GM21529 (cell line): ENCODE measurements at regions not wholly inside any gene's neighbourhood (a gene's known extent, or its start where the extent isn't known, plus 50 kb on each side); places are given as distances from the start of the nearest gene placed in this dataset.

Experiments
- ATAC-seq: cut with Tn5 transposase; IDR thresholded peaks from one replicate; pipeline ENCODE4 v1.9.1; 2021; ENCODE audit not compliant: unreplicated experiment

DNA sequence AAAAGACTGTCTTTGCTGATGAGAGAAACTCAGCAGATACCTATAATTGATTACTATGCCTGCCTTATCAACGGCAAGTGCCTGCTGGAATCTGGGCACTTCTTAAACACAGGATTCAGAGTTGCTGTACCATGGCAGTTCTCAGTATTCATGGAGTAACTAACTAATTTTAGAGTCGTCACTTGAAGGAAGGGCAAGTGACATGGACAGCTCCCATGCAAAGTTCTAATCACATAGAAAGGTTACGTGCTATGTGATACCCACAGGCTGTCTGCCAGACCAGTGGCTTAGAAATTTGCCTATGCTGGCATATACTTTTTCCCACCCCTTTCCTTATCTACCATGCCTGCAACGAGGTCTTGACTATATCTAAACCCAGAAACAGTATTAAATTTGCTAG lies 931.1 kb upstream of the TENM3 start:
- ATAC-seq: no peak

DNA sequence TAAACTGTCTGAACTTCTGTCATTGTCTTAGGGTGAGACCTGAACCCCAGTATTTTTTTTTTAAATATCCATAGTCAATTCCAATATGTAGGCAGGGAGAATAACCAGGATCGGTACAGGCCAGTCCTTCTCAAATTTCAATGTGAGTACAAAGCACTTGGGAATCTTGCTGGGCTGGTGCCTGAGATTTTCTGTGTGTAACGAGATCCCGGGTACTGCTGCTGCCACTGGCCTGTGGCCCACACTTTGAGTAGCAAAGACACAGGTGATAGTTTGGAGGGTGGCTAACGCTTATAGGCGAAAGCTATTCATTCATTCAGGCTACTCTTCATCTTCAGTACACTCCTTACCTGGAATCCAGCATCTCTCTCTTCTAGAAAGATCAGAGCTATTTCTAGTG lies 923.6 kb upstream of the TENM3 start:
- ATAC-seq: no peak

DNA sequence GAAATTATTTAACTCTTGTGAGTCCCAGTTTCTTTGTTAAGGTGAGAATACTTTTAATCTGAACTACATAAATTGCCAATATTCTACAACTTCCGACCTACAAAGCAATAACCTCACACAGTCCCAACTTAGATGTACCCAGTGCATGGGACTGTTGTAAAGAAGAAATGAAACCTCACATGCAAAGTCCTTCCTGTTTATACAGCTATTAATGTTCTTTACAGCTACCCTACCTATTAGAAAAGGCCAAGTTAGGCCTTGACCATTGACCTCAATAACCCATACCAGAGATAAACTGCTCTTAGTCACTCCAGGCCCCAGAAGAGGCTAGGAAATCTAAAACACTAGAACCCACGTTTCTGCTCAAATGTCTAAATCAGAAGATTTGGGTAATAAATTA lies 920.1 kb upstream of the TENM3 start:
- peak; percentile 82 for ATAC-seq

DNA sequence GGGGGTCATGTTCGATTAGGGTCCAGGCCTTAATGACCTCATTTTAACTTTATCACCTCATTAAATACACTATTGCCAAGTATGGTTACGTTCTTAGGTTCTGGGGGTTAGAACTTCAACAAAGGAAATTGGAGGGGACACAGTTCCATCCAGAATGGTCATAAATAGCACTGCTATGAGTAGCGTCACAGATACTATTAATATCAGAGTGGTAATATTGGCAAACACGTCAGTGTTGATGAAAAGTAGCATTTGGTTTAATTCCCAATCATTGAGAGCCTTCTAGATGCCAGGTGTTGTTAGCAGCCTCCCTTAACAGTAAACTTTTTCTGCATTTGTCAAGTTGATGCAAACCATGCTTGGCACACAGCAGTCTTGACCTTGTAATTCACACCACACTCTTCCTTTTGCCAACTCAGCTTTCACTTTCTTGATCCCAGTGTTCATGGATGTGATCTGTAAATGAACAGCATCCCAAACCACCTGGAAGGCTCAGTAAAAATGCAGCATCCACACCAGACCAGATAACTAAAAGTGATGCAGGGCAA lies 912.5 kb upstream of the TENM3 start:
- no peak for ATAC-seq

DNA sequence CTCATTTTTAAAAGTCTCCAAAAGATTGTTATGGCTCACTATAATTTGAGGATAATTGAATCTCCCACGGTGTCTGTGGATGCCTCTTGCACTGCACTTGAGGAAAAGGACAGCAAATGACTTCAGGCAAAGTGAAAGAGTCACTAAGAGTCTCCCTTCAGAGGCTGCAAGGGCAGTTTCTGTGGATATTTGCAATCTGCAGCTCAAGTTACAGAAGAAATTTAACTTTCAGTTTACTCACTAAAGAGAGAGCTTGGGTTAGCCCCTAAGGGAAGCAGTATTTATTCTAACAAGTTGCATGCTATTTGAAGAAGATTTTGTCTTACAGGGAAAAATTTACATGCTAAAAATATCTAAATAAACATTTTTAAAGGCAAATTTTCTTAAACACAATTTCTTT lies 912.0 kb upstream of the TENM3 start:
- no peak for ATAC-seq

DNA sequence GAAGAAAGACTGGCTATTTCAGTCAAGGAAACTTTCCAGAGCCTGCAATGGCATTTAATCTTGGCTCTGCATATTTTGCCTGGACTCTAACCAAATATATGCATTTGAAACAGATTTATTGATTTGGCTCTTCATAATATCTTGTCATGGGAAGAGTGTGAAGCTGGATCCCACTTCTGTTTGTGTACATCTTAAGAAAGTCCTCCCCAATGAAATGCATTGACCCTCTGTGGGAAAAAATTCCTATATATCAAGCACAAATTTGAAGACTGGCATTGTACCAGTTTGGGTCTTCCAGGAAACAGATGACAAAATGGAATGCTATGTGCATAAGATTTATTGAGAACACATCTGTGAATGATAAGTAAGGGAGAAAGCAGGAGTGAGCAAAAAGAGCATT lies 897.3 kb upstream of the TENM3 start:
- no peak for ATAC-seq

DNA sequence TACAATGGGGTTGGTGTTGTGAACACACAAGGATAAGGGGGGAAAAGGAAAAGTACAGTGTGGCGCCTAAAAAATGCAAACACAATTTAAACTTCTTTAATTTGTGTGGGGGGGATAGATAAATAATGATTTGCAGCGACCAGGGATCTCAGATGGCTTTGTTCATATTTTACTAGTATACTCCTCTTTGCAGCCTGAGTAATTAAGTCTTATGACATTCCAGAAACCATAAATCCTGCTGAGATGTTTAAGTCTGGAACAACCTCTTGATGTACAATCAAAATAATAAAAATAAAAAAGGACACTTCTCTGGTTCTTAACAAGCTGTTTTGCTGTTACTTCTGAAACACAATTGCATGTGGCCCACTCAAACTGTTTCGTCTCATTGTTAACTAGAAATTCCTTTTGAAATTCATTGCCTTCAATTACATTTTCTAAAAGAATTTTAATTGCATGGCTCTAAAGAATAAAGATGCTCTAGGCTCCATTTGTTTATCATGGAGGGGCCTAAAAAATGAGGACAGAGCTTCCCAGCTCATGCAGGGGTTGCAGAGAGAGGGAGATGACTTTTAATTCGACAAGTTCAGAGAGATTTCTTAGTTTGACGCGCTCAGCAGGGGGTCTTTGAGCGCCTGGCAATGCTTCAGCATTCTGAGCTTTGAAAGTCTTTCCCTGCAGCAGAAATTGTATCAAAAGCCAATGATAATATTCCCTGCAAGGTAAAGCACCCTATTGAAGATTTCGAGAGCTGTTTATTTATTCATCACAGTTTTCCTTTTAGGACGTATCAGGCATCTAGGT lies 892.4 kb upstream of the TENM3 start:
- ATAC-seq: no peak

DNA sequence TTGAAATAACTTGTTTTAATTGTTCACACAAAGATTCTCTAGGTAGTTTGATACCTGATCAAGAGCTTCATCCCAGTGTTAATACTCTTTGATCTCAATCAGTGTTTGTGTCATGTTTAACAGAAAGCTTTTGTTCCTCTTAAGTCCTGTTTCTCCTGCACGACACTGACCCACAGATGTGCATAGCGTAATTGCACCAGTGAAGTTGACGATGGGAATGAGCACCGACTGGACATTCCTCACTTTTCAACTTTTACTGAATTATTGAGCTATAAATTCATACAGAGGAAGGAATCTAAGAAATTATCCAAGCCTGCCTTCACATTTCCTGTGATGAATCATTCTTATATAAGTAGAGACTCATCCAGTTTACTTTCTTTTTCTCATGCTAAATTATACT lies 878.7 kb upstream of the TENM3 start:
- ATAC-seq: no peak

DNA sequence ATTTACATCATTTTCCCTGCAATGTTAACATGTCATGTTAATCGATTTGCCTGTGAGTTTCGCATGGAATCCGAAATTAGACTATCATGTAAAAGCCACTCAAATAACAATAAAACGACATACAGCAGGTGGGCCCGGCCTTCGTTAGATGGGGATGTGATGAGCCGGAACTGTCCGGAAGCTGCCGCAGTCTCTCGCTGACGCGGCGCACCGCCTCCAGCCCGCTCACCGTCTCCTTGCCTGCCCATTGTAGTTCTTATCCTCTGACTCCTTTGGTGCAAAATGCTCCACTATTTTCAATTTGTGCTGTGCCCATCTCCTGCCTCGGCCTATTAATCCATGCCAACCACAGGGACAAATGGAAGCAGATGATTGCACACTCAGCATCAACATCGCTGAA lies 877.5 kb upstream of the TENM3 start:
- ATAC-seq: no peak

DNA sequence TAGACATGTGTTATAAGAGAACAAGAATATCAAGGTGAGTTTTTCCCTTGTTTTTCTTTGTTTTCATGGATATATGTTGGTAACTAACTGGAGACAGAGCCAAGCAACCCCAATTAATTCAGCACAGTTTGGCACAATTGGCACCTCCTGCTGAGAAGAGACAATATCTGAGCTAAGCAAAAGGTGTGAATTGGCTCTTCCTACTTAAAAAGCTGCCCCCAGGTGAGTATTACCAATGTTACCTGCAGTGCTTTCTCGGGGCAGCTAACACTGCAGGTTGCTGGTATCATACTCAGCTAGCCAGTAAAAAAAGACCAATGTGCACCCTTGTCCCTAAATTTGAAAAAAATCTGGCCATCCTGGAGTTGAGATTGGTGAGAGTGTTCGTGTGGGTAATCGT lies 871.2 kb upstream of the TENM3 start:
- ATAC-seq: no peak

DNA sequence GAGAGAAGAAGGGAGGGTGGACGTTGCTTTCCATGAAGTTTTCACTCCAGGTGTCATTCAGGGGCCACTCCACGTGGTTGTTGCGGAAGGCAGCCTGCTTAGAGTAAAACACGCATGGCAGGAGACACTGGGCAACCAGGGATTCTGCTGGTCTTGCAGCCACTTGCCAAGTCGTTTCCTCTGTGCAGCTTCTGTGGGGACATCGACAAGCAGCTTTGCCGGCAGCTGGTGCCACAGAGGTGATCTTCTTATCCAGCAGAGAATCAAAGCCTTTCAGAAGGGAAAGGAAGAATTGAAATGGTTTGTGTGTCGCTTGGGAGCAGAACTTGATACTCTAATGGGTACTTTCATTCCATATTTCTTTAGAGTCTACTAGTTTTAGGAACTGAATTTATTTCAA lies 867.1 kb upstream of the TENM3 start:
- ATAC-seq: no peak

DNA sequence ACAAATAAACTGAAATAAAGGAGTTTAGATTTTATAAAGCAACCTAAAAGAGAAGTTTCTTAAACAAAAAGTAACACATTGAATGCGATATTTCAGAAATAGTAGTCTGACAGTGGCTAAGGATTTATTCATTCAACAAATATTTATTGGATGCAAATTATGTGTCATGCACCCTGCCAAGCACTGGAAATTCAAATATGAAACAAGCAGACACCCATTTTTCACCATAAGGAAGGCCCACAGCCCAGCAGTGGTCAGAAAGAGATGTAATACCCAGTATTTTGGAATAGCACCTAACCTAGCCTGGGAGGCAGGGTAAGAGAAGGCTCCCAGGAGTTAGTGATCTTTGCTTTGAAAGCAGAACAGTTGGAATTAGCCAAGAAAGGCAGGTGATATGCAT lies 855.1 kb upstream of the TENM3 start:
- no peak for ATAC-seq

DNA sequence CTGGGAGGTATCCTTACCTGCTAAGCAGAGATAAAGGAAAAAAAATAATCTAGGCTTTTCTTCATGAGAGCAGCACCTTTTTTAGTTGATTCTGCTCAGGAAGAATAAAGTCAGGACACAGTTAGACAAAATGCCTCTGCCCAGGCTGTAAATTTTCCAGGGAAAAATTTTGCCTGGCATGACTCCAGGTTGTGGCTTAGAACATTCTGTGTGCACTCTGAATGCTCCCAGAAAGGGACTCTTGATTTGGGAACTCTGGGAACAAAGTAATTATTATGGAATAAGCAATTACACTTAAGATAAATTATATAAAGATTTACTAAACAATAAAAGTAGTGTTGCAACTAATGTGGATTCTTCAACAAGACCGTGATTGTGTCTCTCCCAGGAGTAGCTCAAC lies 826.2 kb upstream of the TENM3 start:
- ATAC-seq: no peak

DNA sequence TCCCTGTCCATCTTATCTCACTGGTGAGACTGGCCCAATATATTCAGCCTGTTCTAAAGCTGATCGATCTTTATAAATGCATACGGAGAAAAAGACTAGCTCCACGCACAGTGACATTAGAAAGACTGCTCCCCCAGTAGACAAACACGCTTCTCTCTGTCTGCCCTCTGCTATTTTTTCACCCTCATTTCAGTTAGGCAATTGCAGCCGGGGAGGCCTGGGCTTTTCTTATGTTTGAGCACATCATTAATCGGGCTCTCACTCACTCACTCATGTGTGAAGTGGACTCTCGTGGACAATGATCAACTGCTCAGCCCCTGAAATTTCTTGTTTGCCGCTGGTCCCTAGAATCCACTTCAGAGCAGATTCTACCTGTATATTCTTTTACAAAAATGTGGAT lies 824.7 kb upstream of the TENM3 start:
- no peak for ATAC-seq

DNA sequence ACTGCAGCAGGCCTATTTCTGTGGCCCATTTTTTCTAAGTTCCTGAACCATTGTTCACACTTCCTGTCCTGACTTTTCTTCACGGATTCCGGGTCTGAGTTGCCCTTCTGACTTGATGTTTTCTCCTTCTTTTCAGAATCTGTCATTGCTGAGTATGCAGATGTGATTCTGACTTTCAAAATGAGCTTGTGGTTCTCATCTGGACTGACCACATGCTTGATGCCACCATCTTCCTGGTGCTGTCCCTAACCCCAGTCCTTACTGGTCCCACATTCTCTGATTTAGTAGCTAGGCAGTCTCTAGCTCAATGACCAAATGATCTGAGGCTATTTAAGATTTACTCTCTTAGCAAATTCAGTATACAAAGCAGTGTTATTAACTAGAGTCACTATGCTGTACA lies 822.3 kb upstream of the TENM3 start:
- ATAC-seq: no peak

DNA sequence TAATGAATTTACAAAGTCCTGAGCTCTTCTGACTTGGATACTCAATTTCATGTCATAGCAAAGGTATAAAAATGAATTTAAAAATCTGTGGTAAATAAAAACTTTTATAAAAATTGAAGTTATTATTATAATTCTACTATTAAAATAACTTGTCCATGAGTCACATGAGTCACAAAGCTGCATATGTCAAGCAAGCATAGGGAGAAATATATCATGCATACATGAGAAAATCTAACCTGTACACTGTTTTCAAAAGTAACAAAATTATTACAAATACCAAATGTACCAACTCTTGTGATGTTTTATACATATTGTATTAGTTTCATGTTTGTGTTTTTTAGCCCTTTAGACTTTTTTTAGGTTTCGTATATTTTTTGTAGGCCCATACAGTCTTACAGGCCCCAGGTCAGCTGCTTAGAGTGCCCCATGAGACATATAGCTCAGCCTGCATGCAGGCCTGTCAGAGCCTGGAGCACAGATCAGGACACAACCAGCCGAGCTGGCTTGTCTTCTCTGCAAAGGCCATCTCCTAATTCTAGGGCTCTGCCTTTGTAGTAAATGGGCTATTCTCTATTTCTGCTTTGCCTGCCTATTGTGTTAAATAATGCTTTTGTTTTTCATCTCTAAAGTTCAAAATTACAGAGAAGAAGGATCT lies 818.7 kb upstream of the TENM3 start:
- no peak for ATAC-seq

DNA sequence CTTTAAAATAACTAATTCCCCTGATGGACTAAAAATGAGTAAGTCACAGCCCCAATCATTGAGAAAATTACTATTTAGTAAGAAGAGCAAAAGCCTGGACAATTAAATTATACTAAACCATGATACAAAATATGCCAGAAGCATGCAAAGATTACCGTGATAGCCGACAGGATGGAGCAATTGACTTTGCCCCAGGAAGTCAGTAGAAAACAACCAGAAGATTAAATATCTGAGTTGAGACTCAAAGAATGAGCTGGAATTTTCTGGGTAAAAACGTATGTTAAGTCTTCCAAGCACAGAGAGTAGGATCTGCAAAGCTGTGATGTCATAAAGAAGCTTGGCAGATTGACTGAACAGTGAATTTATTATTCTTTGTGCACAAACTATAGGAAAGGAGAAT lies 816.1 kb upstream of the TENM3 start:
- ATAC-seq: no peak

DNA sequence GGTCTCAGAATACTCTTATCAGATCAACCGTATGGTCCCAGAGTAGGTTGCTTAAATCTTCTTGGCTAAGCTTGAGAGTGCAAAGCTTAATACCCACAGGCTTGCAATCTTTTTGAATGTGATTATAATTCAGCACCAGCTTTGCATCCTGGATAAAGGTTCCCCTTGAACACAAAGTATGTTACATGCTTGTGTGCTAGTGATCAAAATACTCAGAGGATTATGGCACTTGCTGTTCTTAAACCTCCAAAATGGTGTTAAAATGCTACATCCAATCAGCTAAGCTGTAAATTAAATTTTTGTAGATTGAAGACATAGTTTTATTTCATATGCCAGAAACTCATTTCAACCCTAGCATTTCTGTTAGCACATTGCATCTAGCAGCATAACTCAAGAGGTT lies 812.2 kb upstream of the TENM3 start:
- ATAC-seq: no peak

DNA sequence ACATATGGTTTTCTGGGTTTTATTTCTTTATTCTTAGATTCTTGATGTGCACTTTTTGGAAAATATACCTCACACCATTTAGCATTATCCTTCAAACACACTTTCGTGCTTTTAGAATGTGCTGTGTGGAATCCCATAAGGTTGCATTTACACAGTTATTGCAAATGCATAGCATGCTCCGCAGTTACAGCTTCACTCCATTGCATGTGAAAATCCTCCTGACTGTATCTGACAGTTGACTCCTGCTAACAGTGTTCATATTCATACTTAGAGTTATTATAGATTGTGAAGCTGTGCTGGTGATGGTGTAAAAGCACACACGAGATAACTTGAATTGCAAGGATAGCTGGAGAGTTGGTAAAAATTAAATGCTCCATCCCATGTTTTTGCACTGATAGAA lies 811.5 kb upstream of the TENM3 start:
- no peak for ATAC-seq

DNA sequence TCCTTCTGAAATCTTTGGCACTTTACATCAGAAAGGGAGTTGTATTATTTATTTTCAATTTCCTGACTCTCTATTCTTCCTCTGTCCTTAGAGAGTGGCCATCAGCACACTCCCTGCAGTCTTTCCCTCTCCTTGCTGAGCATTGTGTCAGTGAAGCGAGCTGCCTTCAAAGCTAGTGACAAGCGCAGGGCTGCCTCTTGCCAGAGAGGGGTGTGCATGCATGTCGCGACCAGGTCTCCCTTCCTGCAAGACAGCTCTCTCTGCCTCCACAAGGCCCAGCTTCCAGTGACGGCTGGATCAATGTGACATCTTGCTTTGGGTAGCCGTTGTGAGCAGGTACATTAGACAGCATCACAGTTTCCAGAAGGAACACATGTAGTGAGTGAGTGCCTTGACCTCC lies 810.9 kb upstream of the TENM3 start:
- no peak for ATAC-seq

DNA sequence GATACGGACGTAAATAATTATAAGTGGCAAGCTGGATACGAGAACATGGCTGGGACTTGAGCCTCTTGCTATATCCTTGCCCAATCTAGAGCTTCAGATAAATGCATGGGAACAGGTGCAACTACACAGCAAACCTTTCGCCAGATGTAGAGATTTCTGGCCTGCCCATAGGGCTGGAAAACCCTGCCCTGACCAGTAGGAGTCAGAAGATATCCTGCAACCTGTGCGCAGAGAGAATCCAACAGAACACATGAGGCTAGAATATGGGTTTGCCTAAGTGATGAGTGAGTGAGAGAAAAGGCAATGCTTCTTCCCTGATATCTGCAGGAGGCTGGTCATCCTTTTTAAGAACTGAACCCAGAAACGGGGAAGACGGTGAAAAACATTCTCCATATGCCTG lies 805.3 kb upstream of the TENM3 start:
- ATAC-seq: no peak

DNA sequence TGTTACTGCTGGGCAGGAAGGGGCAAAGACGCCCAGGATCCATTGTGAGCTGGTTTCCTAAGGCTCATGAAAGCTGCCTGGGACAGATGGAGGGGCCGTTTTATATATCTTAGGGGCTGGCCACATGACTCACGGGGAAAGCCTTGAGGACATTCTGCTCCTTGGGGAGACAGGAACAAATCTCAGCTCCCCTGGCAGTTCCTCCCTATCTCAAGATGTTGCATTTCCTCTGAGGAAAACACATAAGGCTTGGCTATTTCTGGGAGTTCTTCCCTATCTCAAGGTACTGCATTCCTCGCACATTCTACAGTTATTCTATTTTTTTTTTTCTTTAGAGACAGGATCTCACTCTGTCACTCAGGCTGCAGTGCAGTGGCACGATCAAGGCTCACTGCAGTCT lies 804.6 kb upstream of the TENM3 start:
- ATAC-seq: no peak

DNA sequence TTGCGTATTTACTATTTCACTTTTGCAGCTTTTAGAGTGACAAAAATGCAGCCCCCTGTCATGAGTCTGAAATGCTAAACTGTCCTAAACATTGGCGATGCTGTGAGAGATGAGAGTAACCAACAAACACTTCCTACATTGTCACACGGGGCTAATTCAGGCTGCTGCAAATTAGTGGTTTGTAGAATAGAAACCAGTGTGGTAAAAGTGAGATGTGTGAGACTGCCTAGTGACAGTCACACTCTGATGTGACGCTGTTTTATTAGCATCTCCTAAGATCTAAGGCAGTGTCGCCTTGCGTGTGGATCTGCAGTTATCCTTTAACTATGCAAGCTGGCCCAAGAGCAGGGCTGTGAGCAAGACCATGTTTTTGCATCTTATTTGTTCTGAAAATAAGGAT lies 800.2 kb upstream of the TENM3 start:
- ATAC-seq: no peak
